ENCODE measurements at regions not wholly inside any gene's neighbourhood (a gene's known extent, or its start where the extent isn't known, plus 50 kb on each side); places are given as distances from the start of the nearest gene placed in this dataset.
"Not testable (repeated sequence)": the region's sequence is repeated elsewhere in the genome, so short reads cannot be mapped to it uniquely, and the experiment has no call there.

DNA sequence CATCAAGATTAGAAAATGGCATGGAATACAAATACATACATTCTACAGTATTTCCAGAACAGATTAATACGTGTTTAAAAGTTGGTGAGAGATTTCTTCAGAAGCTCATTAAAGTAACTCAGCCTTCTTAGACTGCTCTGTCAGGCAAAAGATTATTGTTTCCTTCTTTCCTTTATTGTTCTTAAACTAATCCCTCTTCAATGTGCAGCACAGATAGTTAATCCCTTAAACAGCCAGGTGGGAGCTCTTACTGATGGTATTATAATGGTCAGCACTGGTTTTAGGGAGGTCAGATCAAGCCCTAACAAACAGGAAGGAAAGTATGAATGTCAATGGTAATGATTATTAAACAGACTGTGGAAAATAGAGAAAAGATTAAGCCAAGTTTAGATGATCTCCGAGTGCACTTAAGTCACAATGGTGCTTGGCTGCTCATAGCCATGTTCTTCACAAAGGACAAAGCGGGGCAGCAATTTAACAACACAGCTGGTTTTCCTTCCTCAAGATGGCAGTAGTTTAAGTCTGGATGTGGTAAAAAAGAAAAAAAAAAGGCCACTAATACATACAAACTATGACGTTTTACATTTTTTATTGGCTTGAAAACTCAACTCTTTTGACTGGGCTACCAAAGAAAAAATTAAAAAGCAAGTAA, 992.6 kb downstream of the PCDH9 start:
- no peak for DNase-seq

DNA sequence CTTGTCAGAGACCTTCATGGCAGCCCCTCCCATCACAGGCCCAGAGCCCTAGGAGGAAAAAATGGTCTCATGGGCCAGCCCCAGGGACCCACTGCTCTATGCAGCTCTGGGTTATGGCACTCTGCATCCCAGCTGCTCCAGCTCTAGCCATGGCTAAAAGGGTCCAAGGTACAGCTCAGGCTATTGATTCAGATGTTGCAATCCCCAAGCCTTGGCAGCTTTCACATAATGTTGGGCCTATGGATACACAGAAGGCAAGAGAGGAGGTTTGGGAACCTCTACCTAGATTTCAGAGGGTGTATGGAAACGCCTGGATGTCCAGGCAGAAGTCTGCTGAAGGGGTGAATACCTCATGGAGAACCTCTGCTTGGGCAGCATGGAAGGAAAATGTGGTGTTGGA, 996.0 kb downstream of the PCDH9 start:
- DNase-seq, result no peak

DNA sequence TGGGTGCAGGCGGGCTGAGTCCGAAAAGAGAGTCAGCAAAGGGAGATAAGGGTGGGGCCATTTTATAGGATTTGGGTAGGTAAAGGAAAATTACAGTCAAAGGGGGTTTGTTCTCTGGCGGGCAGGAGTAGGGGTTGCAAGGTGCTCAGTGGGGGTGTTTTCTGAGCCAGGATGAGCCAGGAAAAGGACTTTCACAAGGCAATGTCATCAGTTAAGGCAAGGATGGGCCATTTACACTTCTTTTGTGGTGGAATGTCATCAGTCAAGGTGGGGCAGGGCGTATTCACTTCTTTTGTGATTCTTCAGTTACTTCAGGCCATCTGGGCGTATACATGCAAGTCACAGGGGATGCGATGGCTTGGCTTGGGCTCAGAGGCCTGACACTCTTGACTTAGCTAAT, 998.2 kb downstream of the PCDH9 start:
- DNase-seq, result not testable (repeated sequence)

DNA sequence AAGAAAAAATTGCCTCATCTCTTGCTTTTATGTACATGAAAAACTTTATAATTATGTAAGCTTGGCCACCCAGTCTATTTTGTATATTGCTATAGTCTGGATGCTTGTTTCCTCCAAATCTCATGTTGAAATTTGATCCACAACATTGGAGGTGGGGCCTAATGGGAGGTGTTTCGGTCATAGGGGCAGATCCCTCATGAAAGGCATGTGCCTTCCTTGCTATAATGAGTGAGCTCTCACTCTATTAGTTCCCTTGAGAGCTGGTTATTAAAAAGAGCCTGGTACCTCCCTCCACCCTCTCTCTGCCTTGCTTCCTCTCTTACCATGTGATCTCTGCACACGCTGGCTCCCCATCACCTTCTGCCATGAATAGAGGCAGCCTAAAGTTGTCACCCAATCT, 1005.1 kb downstream of the PCDH9 start:
- no peak for DNase-seq

DNA sequence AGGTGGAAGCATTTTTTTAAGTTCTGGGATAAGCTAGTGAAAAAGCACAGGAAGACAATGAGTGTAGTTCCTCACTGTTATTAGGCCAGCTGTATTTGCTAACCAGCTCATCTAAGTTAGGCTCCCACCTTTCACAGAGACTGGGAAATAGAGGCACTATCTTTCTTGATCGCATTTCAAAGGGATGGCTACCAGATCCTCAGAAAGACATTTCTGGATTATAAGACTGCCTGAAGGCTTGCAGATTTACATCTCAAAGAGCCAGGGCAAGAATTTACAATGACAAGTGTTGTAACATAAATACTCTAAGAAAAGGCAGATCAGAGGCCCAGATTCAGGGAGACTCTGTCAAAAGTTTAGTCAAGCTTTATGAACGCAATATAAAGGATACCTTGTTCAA, 1005.5 kb downstream of the PCDH9 start:
- DNase-seq, result no peak

DNA sequence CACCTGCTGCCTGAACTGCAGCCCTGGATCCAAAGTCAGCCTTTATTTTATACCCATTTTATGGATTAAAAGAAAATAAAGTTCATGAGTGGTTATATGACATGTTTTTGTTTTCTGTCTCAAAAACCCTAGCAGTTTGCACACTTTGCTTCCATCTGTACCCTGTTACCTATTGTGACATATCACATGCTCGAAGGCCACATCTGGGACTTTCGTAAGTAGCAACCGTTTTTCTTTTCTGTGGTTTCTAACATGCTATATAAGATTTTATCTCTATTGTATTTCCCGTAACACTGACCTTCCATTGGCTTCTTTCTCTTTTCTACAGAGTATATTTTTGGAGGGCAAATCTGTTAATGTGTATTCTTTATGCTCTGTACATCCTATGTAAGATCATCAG, 1007.2 kb downstream of the PCDH9 start:
- DNase-seq, result no peak

DNA sequence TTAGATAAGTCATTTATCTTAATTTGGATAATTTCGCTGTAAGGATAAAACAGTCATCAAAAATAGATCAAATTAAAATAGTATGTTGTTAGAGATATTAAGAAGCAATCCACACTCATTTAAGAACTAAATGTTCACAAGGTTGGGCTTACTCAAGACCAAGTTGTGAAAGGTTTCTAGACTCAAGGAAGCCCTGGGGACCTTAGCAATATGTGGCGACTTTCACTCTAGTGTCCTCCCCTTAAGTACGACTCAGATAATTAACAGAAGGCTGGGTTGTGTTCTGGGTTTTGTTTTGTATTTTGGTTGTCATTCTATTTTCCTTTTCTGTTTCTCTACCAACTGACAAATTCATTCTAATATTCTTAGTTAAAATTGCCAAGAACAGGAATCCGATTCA, 1008.0 kb downstream of the PCDH9 start:
- DNase-seq, result no peak

DNA sequence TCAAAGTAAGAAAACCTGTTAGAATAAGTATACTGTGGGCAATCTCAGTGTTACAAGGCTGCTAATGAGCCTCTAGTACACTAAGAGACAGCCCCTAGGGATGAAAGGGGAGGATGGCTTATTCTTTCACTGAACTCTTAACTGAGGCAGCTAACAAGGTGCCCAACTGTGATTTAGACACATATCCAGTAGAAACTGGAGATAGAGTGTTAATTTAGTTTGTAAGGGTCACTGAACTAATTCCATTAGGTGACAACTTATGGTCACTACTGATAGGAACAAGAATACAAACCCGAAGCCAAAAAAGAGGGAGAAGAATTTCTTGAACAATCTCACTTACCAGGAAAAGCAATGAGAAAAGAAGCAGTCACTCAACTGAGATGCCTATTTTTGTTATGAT, 1010.6 kb downstream of the PCDH9 start:
- no peak for DNase-seq

DNA sequence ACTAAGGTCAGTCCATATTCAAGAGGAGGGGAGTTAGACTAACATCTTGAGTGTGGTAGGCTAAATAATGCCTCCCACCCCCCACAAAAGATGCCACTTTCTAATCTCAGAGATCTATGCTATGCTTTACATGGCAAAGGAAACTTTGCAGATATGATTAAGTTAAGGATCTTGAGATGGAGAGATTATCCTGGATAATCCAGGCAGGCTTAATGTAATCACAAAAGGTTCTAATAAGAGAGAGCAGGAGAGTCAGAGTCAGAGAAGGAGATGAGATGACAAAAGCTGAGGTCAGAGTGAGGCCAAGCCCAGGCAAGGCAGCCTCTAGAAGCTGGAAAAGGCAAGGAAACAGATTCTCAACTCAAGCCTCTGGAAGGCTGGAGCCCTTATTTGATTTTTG, 1011.6 kb downstream of the PCDH9 start:
- DNase-seq, result no peak

DNA sequence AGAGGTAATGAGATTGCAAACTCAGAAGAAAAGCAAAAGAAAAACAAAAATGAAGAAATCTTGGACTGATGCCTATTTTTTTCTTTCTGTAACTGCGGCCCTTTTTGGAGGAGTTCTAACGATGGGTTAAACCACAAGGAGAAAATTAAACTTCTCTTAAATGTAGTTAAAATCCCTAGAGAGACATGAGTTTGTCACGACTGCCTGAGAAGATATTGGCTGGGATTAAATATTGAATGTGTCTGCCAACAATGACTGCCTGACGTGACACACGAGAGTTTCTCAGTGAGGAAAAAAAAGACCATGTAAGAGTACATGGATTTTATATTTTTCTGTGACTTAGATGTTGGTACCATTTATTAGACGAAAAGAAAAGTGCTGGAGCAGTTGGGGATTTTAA, 1013.4 kb downstream of the PCDH9 start:
- DNase-seq, result no peak

DNA sequence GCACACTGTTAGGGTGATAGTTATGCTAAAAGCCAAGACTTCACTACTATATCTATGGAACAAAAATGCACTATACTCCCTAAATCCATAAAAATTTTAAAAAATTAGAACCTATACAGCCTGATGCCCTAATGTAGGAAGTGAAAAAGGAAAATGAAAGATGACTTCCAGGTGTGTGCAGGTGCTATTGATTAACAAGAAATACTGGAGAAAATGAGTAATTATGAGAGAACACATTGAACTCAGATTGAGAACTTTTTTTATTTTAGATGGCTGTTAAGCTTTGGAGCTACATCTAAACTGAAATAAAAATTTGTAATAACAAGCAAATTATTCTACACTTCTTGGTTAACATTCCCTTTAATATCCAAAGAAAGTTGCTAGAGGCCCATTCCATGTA, 1015.7 kb downstream of the PCDH9 start:
- no peak for DNase-seq

DNA sequence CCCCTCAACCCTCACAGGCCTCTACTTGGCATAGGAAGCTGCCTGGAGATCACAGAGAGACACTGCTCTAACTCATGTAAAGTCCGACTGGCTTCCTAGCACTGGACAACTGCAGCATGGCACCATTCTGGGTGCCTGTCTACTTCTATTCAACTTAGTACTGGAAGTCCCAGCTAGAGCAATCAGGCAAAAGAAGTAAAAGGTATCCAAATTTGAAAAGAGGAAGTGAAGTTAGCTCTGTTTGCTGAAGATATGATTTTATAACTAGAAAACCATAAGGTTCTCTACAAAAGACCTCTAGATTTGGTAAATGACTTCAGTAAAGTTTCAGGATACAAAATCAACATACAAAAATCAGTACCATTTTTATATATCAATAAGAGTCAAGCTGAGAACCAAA, 1017.6 kb downstream of the PCDH9 start:
- DNase-seq, result no peak

DNA sequence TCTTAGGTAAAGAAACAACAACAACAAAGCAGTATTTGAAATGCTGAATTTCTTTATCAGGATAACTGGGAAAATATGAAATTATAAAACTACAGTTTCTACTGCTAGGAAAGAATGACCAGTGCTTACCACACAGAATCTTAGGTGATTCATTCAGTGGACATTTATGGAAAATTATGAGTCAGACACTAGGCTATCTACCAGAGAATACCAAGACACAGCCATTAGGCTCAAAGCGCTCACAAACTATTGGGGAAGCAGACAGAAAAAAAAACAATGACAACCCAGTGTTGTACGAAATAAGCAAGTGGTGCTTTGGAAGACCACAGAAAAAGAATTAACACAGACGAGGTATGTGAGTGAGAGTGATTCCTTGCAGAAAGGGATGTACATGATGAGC, 1019.5 kb downstream of the PCDH9 start:
- no peak for DNase-seq

DNA sequence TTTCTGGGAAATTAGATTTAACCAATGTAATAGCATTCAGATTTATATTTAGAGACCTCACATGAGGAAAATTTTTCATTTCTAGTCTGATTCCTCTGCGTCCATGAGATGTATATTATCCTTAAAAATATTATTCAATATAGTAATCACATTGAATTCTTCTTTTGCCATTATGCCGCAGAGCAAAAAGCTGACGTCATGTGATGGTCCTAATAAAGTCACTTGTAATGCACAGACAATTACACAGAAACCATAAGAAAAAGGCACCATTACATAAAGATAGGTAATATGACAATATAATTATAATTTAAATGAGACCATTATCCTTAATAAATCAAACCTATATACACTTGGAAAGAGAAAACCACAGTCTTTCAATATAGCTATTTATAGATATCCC, 1021.5 kb downstream of the PCDH9 start:
- no peak for DNase-seq

DNA sequence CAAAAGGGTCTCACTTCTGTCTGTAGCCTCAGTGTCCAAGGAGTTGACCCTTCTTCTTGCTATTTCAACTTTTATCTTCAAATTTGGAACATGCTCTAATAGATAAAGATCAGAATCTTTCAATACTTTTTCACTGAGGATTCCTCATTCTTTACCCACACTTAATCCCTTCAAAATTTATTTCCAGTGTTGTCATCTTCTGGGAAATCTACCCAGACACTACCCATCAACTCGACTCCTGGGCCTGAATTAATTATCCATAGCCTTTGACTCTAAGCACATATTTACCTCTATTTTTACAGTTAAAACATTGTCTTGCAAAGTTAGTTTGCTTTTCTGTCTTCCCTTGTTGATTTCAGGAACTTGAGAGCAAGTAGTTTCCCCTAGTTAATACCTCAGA, 1022.5 kb downstream of the PCDH9 start:
- DNase-seq, result no peak

DNA sequence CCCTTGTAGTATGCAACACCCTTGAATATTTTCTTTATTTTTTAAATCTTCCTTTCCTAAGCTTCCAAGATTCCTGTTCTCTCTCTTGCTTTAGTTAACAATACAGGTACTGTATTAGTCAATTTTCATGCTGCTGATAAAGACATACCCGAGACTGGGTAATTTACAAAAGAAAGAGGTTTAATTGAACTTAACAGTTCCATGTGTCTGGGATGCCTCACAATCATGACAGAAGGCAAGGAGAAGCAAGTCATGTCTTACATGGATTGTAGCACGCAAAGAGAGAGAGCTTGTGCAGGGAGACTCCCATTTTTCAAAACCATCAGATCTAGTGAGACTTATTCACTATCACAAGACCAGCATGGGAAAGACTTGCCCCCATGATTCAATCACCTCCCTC, 1024.3 kb downstream of the PCDH9 start:
- no peak for DNase-seq

DNA sequence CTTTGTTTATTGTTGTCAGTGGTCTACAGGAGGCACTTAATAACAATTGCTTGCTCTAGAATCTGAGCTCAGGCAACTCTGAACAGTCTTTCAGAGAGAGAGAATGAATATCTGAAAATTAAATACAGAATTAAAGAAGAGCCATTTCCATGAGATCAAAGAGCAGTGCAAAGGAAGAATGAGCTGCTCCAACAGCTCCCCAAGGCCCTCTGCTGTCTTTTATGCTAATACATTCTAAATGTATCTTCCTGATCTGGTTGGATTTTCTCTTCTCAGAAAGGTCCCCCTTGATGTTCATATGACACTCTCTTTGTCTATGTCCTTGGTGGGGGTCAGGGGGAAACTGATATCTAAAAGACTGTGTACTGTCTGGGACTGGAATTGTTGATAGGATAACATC, 1029.6 kb downstream of the PCDH9 start:
- no peak for DNase-seq

DNA sequence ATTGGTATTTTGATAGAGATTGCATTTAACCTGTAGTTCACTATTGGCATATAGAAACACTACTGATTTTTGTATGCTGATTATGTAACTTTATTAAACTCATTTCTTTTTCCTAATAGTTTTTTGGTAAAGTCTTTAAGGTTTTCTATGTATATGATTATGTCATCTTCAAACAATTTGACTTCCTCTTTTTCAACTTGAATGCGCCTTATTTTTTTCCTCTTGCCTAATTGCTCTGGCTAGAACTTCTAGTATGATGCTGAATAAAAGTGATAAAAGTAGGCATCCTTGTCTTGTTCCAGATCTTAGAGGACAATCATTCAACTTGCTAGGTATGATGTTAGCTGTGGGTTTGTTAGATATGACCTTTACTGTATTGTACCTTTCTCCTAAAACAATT, 1034.9 kb downstream of the PCDH9 start:
- no peak for DNase-seq

DNA sequence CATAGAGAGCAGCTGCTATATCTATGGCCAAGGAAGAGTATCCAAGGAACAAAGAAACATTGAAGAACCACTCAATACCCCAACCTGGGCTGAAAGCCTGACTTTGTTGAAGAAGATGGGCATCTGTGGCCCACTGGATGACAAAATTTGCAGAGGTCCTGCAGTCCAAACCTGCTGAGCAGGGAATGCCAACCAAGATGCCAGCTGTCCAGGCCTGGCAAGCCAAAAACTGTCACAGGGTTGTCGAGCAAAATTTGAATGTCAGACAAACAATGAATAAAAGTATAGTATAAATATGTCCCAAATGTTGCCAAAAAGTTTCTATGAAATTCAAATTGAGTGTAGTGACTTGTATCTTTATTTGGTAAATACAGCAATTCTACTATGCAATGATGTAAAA, 1040.2 kb downstream of the PCDH9 start:
- no peak for DNase-seq

DNA sequence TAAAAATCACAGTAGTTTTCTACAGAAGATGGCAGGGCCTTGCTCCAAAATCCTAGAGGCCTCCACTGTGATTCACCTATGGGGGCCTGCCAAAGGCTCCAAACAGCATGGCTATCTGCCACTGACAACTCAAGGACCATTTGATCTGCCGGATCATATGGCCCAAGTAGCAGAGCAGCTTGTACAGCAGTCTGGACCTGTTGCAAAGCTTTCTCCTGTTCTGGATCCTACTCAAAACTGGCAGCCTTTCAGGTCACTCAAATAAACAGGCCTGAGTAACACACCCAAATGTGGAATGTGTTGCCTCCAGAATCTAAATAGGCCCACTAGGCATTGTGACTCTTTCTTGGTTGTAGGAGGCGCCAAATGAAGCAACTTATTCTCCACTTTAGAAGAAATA, 1049.3 kb downstream of the PCDH9 start:
- DNase-seq, result no peak

DNA sequence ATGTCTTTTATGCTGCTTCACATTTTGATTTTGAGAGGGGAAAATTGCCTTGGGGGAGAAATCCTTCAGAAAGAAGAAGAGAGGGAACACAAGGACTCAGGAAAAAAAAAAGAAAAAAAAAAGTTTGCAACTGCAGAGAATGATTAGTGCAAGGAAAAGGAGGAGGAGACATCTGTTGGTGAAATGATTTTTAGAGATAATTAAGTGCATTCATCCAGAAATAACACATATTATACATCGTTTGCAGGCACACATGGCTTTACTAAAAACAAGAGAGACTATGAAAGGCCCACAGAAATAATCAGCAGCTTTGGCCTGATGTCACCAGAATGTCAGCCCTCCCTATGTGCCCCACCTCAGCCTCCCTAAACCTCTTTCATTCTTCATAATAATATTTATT, 1058.2 kb downstream of the PCDH9 start:
- no peak for DNase-seq

DNA sequence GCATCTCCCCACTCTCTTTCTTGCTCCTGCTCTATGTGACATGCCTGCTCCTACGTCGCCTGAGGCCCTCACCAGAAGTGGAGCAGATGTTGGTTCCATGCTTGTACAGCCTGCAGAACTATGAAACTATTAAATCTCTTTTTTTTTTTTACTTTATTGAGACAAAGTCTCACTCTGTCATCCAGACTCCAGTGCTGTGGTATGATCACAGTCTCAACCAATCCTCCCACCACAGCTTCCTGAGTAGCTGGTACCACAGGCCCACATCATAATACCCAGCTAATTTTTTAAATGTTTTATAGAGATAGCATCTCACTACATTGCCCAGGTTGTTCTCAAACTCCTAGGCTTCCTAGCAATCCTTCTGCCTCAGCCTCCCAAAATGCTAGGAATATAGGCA, 1067.7 kb downstream of the PCDH9 start:
- DNase-seq, result no peak

DNA sequence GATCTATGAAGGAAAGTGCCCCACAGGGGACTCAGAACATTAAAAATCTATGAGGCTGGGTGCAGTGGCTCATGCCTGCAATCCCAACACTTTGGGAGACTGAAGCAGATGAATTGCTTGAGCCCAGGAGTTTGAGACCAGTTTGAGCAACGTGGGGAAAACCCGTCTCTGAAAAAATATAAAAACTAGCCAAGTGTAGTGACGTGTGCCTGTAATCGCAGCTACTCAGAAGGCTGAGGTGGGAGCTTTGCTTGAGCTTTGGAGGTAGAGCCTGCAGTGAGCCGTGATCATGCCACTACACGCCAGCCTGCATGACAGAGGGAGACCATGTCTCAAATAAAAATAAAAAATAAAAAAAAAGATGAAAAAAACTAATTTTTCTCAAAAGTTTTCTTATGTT, 1070.6 kb downstream of the PCDH9 start:
- DNase-seq, result no peak

DNA sequence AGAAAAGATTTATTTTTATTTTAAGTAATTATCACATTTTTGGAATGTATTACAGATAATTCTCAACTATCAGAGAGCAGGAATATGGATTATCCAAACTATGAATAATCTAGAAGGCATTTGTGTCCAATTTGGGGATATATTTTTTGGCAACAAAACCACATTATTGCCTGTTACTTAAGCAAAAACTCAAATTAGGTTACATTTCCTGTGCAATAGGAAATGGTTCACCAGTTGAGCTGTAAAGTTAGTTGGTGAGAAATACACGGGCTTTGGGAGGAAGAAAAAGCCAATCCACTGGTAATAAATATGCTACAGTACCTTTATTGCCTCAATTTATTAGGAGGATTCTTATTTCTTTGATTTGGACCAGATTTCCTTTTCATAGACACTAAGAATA, 1075.2 kb downstream of the PCDH9 start:
- DNase-seq, result no peak

DNA sequence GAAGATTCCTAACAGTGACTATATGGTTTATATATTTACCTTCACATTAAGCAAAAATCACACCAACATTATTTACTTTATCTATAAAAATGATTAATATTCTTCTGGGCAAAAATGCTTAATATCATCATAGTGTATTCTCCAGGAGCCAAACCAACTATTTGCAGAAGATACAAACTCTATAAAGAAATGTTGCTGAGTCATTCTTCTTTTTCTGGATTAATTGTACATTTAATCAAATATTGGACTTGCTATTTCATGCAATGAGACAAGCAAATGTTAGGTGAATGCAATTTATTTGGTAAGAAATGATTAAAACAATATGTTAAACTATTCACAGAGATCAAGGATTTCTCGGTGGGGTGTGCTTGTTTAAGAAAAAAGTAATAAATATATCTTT, 1075.8 kb downstream of the PCDH9 start:
- no peak for DNase-seq

DNA sequence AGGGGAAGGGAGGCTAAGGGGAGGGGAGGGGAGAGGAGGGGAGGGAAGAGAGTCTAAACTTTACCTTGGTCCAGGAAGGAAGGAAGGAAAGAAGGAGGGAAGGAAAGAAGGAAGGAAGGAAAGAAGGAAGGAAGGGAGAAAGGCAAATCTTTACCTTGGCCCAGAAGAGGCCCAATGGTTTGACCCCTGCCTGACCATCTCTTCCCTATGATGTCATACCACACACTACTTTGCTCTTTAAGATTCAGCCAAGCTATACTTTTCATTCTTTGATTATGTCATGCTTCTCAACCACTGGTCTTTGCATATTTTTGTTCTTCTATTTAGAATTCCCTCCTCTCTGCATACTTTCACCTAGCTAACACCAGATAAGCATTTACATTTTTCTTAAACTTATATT, 1077.5 kb downstream of the PCDH9 start:
- DNase-seq, result no peak

Data from NCI-H2107 (cell line).